Mesenchymal stem cell (in vitro differentiated cells and primary cell): ENCODE measurements at regions not wholly inside any gene's neighbourhood (a gene's known extent, or its start where the extent isn't known, plus 50 kb on each side); places are given as distances from the start of the nearest gene placed in this dataset.
"Not testable (repeated sequence)": the region's sequence is repeated elsewhere in the genome, so short reads cannot be mapped to it uniquely, and the experiment has no call there.

Experiments
- DNase-seq: peaks from one replicate; pipeline ENCODE4 v3.0.0-alpha.2; 2013
- H2AFZ ChIP-seq: one replicate; pipeline ENCODE4 v1.6.1; 2013; ENCODE audit warnings: low read depth, mild to moderate bottlenecking, control low read depth, inconsistent platforms, low read length, moderate library complexity
- H2AK5ac ChIP-seq: 2 replicates; pipeline ENCODE4 v1.6.1; 2013; ENCODE audit warnings: low read length, moderate library complexity, mild to moderate bottlenecking, inconsistent platforms; ENCODE audit not compliant: severe bottlenecking
- H2BK120ac ChIP-seq: one replicate; pipeline ENCODE4 v1.6.1; 2013; ENCODE audit warnings: low read depth, mild to moderate bottlenecking, inconsistent platforms, low read length, moderate library complexity
- H2BK12ac ChIP-seq, 2 experiments: one replicate each; pipeline ENCODE4 v1.6.1; 2013; ENCODE audit warnings: inconsistent platforms in 2 of 2, low read length in 2 of 2, mild to moderate bottlenecking in 2 of 2, moderate library complexity in 2 of 2, control low read depth in 1 of 2
- H2BK15ac ChIP-seq: one replicate; pipeline ENCODE4 v1.6.1; 2013; ENCODE audit warnings: mild to moderate bottlenecking, low read depth, inconsistent platforms; ENCODE audit not compliant: poor library complexity, severe bottlenecking
- H2BK5ac ChIP-seq: 2 replicates; pipeline ENCODE4 v1.6.1; 2013; ENCODE audit warnings: low read depth, mild to moderate bottlenecking, low read length, control low read depth, inconsistent platforms; ENCODE audit not compliant: poor library complexity, severe bottlenecking
- H3K14ac ChIP-seq, 2 experiments: one replicate each; pipeline ENCODE4 v1.6.1; 2013; ENCODE audit warnings: inconsistent platforms in 2 of 2, low read length in 2 of 2, control low read depth in 1 of 2, mild to moderate bottlenecking in 1 of 2, moderate library complexity in 1 of 2
- H3K18ac ChIP-seq, 2 experiments: one replicate each; pipeline ENCODE4 v1.6.1; 2013; ENCODE audit warnings: inconsistent platforms in 2 of 2, low read length in 2 of 2, control low read depth in 1 of 2, low read depth in 1 of 2, mild to moderate bottlenecking in 1 of 2
- H3K23ac ChIP-seq, 2 experiments: one replicate each; pipeline ENCODE4 v1.6.1; 2013; ENCODE audit warnings: inconsistent platforms in 2 of 2, low read length in 2 of 2, mild to moderate bottlenecking in 2 of 2, moderate library complexity in 2 of 2, control low read depth in 1 of 2
- H3K27ac ChIP-seq: 2 replicates; pipeline ENCODE4 v1.5.1; 2013; ENCODE audit warnings: mild to moderate bottlenecking, moderate library complexity, low read length, control low read depth, inconsistent platforms; ENCODE audit not compliant: poor library complexity, severe bottlenecking
- H3K27me3 ChIP-seq, 2 experiments: 2 replicates each; pipeline versions ENCODE4 v1.6.1 to v1.7.0; 2013; ENCODE audit warnings: low read length in 2 of 2, mild to moderate bottlenecking in 2 of 2, moderate library complexity in 2 of 2, control low read depth in 1 of 2, inconsistent platforms in 1 of 2; ENCODE audit not compliant: control insufficient read depth in 1 of 2, insufficient read depth in 1 of 2
- H3K36me3 ChIP-seq, 2 experiments: 2 replicates each; pipeline versions ENCODE4 v1.6.1 to v1.7.0; 2013; ENCODE audit warnings: low read length in 2 of 2, control low read depth in 1 of 2, inconsistent platforms in 1 of 2, low read depth in 1 of 2, mild to moderate bottlenecking in 1 of 2; ENCODE audit not compliant: insufficient read depth in 2 of 2, control insufficient read depth in 1 of 2
- H3K4ac ChIP-seq, 2 experiments: one replicate each; pipeline ENCODE4 v1.6.1; 2013; ENCODE audit warnings: inconsistent platforms in 2 of 2, low read length in 2 of 2, mild to moderate bottlenecking in 2 of 2, moderate library complexity in 2 of 2, control low read depth in 1 of 2, low read depth in 1 of 2
- H3K4me1 ChIP-seq: 2 replicates; pipeline ENCODE4 v1.6.1; 2013; ENCODE audit warnings: low read depth, low read length, control low read depth; ENCODE audit not compliant: control insufficient read depth, insufficient read depth
- H3K4me2 ChIP-seq: 2 replicates; pipeline ENCODE4 v1.6.1; 2013; ENCODE audit warnings: low read length, mild to moderate bottlenecking, inconsistent platforms; ENCODE audit not compliant: poor library complexity, severe bottlenecking
- H3K4me3 ChIP-seq, 2 experiments: 2 replicates each; pipeline versions ENCODE4 v1.5.1 to v1.7.0; 2013; ENCODE audit warnings: low read length in 2 of 2, mild to moderate bottlenecking in 2 of 2, control low read depth in 1 of 2, low read depth in 1 of 2; ENCODE audit not compliant: insufficient read depth in 1 of 2
- H3K79me1 ChIP-seq: replicated peaks from 2 replicates; pipeline ENCODE4 v1.6.1; 2013; ENCODE audit warnings: mild to moderate bottlenecking, control low read depth, low read length, inconsistent platforms; ENCODE audit not compliant: poor library complexity, severe bottlenecking
- H3K9ac ChIP-seq: 2 replicates; pipeline ENCODE4 v1.7.0; 2013; ENCODE audit warnings: mild to moderate bottlenecking, low read length, moderate library complexity
- H3K9me3 ChIP-seq: 2 replicates; pipeline ENCODE4 v1.7.0; 2013; ENCODE audit warnings: mild to moderate bottlenecking, low read length; ENCODE audit not compliant: control insufficient read depth
- H4K8ac ChIP-seq: one replicate; pipeline ENCODE4 v1.6.1; 2013; ENCODE audit warnings: inconsistent platforms, mild to moderate bottlenecking, low read length, moderate library complexity
- H4K91ac ChIP-seq: one replicate; pipeline ENCODE4 v1.6.1; 2013; ENCODE audit warnings: mild to moderate bottlenecking, low read length, inconsistent platforms
- WGBS: methylation state at CpG from one replicate; pipeline ENCODE4 v1.1.7; 2013; ENCODE audit warnings: mixed read lengths; 5-methylcytosine and 5-hydroxymethylcytosine counted together

GRCh38 chr9:40926404-40927259 is 201.8 kb downstream of the FOXD4L6 start:
- peaks cover 73% of the 10 kb centered on the region for H3K9me3 ChIP-seq
- WGBS: 51% methylated on average over 8 of the region's 8 CpGs
- no peak overlapping the region for H2AFZ ChIP-seq
- no peak overlapping the region for H2BK15ac ChIP-seq
- H3K4me3 ChIP-seq: no peak overlapping the region
- H3K4me1 ChIP-seq: no peaks in the 10 kb centered on the region
- no peak overlapping the region for H3K4ac ChIP-seq
- H3K79me1 ChIP-seq: no peaks in the 10 kb centered on the region
- H4K8ac ChIP-seq: no peak overlapping the region
- no peak overlapping the region for H3K23ac ChIP-seq
- H2BK120ac ChIP-seq: no peak overlapping the region
- no peak overlapping the region for H3K9ac ChIP-seq
- H3K27ac ChIP-seq: no peak overlapping the region
- no peaks in the 10 kb centered on the region for H3K36me3 ChIP-seq
- peaks cover 0 to 81% of the 10 kb centered on the region in 2 experiments for H3K27me3 ChIP-seq
- H4K91ac ChIP-seq: no peak overlapping the region
- H3K4me2 ChIP-seq: no peak overlapping the region
- no peak overlapping the region for H3K18ac ChIP-seq
- no peak overlapping the region for H2BK12ac ChIP-seq
- no peak overlapping the region for H2AK5ac ChIP-seq
- no peak overlapping the region for H3K14ac ChIP-seq
- DNase-seq: no peak
- no peak overlapping the region for H2BK5ac ChIP-seq

GRCh38 chr9:40925149-40925548 is 203.3 kb downstream of the FOXD4L6 start:
- H3K9ac ChIP-seq: no peak overlapping the region
- H3K4me1 ChIP-seq: no peaks in the 10 kb centered on the region
- H2BK120ac ChIP-seq: no peak overlapping the region
- H3K4me3 ChIP-seq: no peak overlapping the region
- no peak for DNase-seq
- no peak overlapping the region for H4K8ac ChIP-seq
- peaks cover 60% of the 10 kb centered on the region for H3K9me3 ChIP-seq
- no peak overlapping the region for H4K91ac ChIP-seq
- H3K27me3 ChIP-seq: peaks cover 0 to 70% of the 10 kb centered on the region in 2 experiments
- H3K14ac ChIP-seq: no peak overlapping the region
- H2AK5ac ChIP-seq: no peak overlapping the region
- no peak overlapping the region for H2BK12ac ChIP-seq
- no peak overlapping the region for H3K4ac ChIP-seq
- H2AFZ ChIP-seq: no peak overlapping the region
- H2BK15ac ChIP-seq: no peak overlapping the region
- WGBS: 72% methylated on average over 8 of the region's 8 CpGs
- no peak overlapping the region for H3K18ac ChIP-seq
- H2BK5ac ChIP-seq: no peak overlapping the region
- H3K79me1 ChIP-seq: no peaks in the 10 kb centered on the region
- H3K27ac ChIP-seq: no peak overlapping the region
- H3K4me2 ChIP-seq: no peak overlapping the region
- no peaks in the 10 kb centered on the region for H3K36me3 ChIP-seq
- no peak overlapping the region for H3K23ac ChIP-seq

- DNase-seq, H3K4me3 ChIP-seq, H2BK5ac ChIP-seq, H3K18ac ChIP-seq, H4K8ac ChIP-seq, H3K9ac ChIP-seq, H2AK5ac ChIP-seq, H4K91ac ChIP-seq, H3K23ac ChIP-seq, H2BK12ac ChIP-seq, H3K4ac ChIP-seq, H2BK15ac ChIP-seq, H2BK120ac ChIP-seq, H3K79me1 ChIP-seq, H3K36me3 ChIP-seq, H3K4me1 ChIP-seq, H3K27ac ChIP-seq, H2AFZ ChIP-seq, H3K4me2 ChIP-seq, H3K14ac ChIP-seq: not testable (repeated sequence)
- 67% methylated on average over 5 of the region's 5 CpGs for WGBS
- H3K27me3 ChIP-seq: peaks cover 0 to 18% of the 10 kb centered on the region in 2 experiments
- H3K9me3 ChIP-seq: peaks cover 47% of the 10 kb centered on the region
Observed at GRCh38 chr9:40916399-40916783, 212.1 kb downstream of the FOXD4L6 start.

GRCh38 chr9:40915660-40916398 is 212.7 kb downstream of the FOXD4L6 start:
- not testable (repeated sequence) for H2BK5ac ChIP-seq, H2AK5ac ChIP-seq, H3K79me1 ChIP-seq, H3K4me1 ChIP-seq, H3K23ac ChIP-seq, H3K36me3 ChIP-seq, H3K27ac ChIP-seq, H2BK15ac ChIP-seq, H3K9ac ChIP-seq, H2BK12ac ChIP-seq, H3K4ac ChIP-seq, H3K18ac ChIP-seq, H4K8ac ChIP-seq, H2BK120ac ChIP-seq, H3K4me3 ChIP-seq, H4K91ac ChIP-seq, H3K4me2 ChIP-seq, H3K14ac ChIP-seq, DNase-seq, H2AFZ ChIP-seq
- WGBS: 67% methylated on average over 13 of the region's 13 CpGs
- H3K9me3 ChIP-seq: peaks cover 51% of the 10 kb centered on the region
- peaks cover 0 to 18% of the 10 kb centered on the region in 2 experiments for H3K27me3 ChIP-seq
